Loucy (cell line): ENCODE measurements at regions not wholly inside any gene's neighbourhood (a gene's known extent, or its start where the extent isn't known, plus 50 kb on each side); places are given as distances from the start of the nearest gene placed in this dataset.

Experiments used
- H2AFZ ChIP-seq: fragments of 200-600 bp; sonication (generic); 2 replicates; pipeline ENCODE4 v1.6.0; 2016; ENCODE audit warnings: antibody characterized with exemption, mild to moderate bottlenecking, low read length, moderate library complexity
- H3F3A ChIP-seq: fragments of 200-600 bp; 2 replicates; pipeline ENCODE4 v1.6.0; 2016; ENCODE audit warnings: antibody characterized with exemption, low read depth, mild to moderate bottlenecking
- H3K27me3 ChIP-seq: fragments of 200-600 bp; sonication (generic); 2 replicates; pipeline ENCODE4 v1.6.1; 2014; ENCODE audit warnings: low read length, mild to moderate bottlenecking; ENCODE audit not compliant: insufficient read depth, poor library complexity, severe bottlenecking
- H3K36me3 ChIP-seq: fragments of 200-600 bp; sonication (generic); 2 replicates; pipeline ENCODE4 v1.6.1; 2016; ENCODE audit warnings: low read length; ENCODE audit not compliant: insufficient read depth
- H3K4me1 ChIP-seq: fragments of 200-600 bp; sonication (generic); 2 replicates; pipeline ENCODE4 v1.5.1; 2014; ENCODE audit warnings: low read length, mild to moderate bottlenecking; ENCODE audit not compliant: insufficient read depth, poor library complexity, severe bottlenecking
- H3K4me2 ChIP-seq: fragments of 200-600 bp; sonication (generic); 2 replicates; pipeline ENCODE4 v1.6.0; 2014; ENCODE audit warnings: antibody characterized with exemption, low read length, low read depth, mild to moderate bottlenecking; ENCODE audit not compliant: poor library complexity, severe bottlenecking
- H3K4me3 ChIP-seq: fragments of 200-600 bp; sonication (generic); 2 replicates; pipeline ENCODE4 v1.5.1; 2014; ENCODE audit warnings: low read length, mild to moderate bottlenecking, mixed read lengths; ENCODE audit not compliant: poor library complexity, severe bottlenecking
- H3K79me2 ChIP-seq: fragments of 200-600 bp; sonication (generic); 2 replicates; pipeline ENCODE4 v1.6.1; 2014; ENCODE audit warnings: low read length; ENCODE audit not compliant: insufficient read depth
- H3K9ac ChIP-seq: fragments of 200-600 bp; sonication (generic); 2 replicates; pipeline ENCODE4 v1.6.0; 2014; ENCODE audit warnings: mild to moderate bottlenecking, low read depth, low read length, moderate library complexity; ENCODE audit not compliant: poor library complexity, severe bottlenecking
- H3K9me2 ChIP-seq: fragments of 200-600 bp; sonication (generic); replicated peaks from 2 replicates; pipeline ENCODE4 v1.6.1; 2016; ENCODE audit warnings: low read depth, low read length, mixed read lengths
- H3K9me3 ChIP-seq: fragments of 200-600 bp; sonication (generic); 2 replicates; pipeline ENCODE4 v1.6.1; 2014; ENCODE audit warnings: mild to moderate bottlenecking, antibody characterized with exemption, low read length, low read depth; ENCODE audit not compliant: insufficient read depth
- H4K20me1 ChIP-seq: fragments of 200-600 bp; sonication (generic); 2 replicates; pipeline ENCODE4 v1.6.0; 2014; ENCODE audit warnings: antibody characterized with exemption, low read length, mild to moderate bottlenecking; ENCODE audit not compliant: insufficient read depth, poor library complexity, severe bottlenecking
- CTCF ChIP-seq: fragments of 200-600 bp; sonication (generic); conservative IDR thresholded peaks from 2 replicates; pipeline ENCODE4 v1.5.1; 2014; ENCODE audit warnings: mild to moderate bottlenecking, antibody characterized with exemption, low read length
- EZH2phosphoT487 ChIP-seq: fragments of 200-600 bp; IDR thresholded peaks from 2 replicates; pipeline ENCODE4 v1.6.1; 2018; ENCODE audit warnings: antibody characterized with exemption, mild to moderate bottlenecking, moderate library complexity, borderline replicate concordance

DNA sequence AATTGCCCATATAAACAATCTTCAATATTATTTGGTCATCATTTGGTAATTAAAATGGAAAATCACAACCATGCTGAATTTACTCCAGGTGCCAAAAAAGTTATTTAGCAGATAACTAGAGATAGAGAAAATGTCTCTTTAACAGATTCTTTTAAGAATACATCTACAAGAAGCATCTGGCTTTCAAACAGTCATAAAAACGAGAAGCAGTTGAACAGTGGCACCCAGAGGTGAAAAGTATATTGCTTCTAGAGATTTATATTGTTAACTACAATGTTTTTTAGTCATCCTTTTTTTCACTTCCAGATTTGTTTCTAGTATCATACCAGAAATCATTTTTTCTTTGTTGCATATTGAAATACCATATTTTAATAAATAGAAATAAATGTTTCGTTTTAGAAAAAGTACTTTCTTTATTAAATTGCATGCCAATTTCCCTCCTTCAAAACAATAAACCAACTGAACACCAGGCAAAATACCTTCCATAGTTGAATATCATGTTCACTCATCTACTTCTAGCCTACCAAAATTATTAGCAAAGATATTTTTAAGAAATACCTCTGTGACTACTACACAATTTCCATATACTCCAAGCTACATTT is 65.4 kb upstream of the HNRNPA3 start:
- Histone ChIP-seq H3K4me2 (peak overlapping the region; percentile 81), H3K27me3 (no peaks in the 10 kb centered on the region), H3K9me3 (no peaks in the 10 kb centered on the region), H4K20me1 (no peaks in the 10 kb centered on the region), H3K36me3 (no peaks in the 10 kb centered on the region), H3K9ac (no peak overlapping the region), H3K4me3 (no peak overlapping the region), H3K9me2 (no peaks in the 10 kb centered on the region), H3K79me2 (no peaks in the 10 kb centered on the region), H3F3A (no peaks in the 10 kb centered on the region), H3K4me1 (peaks cover 10% of the 10 kb centered on the region), H2AFZ (no peak overlapping the region)
- TF ChIP-seq EZH2phosphoT487 (no peak), CTCF (peak; percentile 73)

DNA sequence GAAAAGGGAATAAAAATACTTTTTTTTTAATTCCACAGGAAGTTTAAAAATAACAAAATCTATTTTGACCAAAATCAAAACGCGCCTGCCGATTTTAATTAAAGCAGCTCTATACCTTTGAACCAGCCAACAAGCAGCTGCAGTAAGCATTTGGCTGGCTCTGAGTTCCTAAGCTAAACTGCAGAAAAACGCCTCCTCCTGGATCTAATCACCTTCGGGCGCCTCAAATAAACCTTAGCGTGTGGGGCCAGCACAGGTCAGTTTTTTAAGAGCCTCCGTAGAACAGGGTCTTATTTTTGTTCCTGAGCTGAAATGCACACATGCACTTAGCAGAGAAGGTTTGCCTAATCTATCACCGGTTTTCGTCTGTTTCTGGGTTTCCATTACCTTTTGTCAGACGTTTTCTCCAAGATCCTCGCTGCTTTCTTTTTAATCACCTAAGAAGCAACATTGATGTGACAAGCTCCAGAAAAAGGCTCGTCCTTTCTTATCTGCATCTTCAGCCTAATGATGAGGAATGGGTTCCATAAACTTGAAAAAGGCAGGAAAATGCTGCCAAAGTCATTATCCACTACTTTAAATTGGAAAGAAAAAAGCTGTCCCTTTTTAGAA is 64.7 kb upstream of the HNRNPA3 start:
- H3K4me2 ChIP-seq = peak overlapping the region; percentile 81

DNA sequence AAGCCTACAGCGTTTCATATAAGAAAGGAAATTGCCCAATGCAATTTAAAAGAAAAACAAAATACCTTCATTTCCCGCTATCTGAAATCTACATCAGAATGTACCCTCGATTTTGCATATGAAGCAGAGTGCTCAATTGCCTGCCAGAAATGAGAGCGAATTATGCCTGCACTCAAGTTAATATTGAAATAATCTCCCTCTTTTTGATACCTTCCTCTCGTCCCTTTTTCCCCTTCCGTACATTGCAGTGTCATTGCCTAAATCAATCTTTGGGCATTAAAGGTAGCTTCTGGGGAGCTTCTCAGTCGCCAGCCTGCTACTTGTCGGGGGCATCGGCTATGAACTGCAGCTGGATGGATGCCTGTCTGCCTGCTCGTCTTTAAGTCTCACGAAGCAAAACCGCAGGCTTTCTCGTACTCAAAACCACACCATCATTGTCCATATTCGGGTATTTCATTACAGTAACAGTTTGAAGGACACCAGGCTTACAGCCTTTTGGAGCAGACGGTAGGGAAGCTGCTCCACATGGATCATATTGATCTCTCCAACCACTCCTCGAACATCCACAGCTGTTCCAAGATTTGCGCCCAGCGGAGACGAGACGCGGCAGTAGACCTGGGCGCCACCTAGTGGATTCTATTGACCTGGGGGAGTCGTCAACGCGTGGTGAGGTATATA is 64.0 kb upstream of the HNRNPA3 start:
- Histone ChIP-seq H2AFZ (peak overlapping the region; percentile 88), H3K4me3 (peak overlapping the region; percentile 76), H3K9ac (peak overlapping the region; percentile 7), H3K9me2 (no peaks in the 10 kb centered on the region), H3K27me3 (no peaks in the 10 kb centered on the region), H4K20me1 (no peaks in the 10 kb centered on the region), H3K36me3 (no peaks in the 10 kb centered on the region), H3K4me2 (peak overlapping the region; percentile 81), H3K79me2 (no peaks in the 10 kb centered on the region), H3F3A (no peaks in the 10 kb centered on the region), H3K9me3 (no peaks in the 10 kb centered on the region), H3K4me1 (peaks cover 10% of the 10 kb centered on the region)
- TF ChIP-seq EZH2phosphoT487 (no peak), CTCF (peak; percentile 96)

More for the DNA sequence above, 64.7 kb upstream of the HNRNPA3 start:
- peaks cover 10% of the 10 kb centered on the region for H3K4me1 ChIP-seq
- peak overlapping the region; percentile 7 for H3K9ac ChIP-seq
- no peaks in the 10 kb centered on the region for H3K9me3 ChIP-seq
- TF ChIP-seq EZH2phosphoT487 = no peak
- TF ChIP-seq CTCF = no peak
- H2AFZ ChIP-seq = peak overlapping the region; percentile 88
- no peaks in the 10 kb centered on the region for H3F3A ChIP-seq
- no peaks in the 10 kb centered on the region for H4K20me1 ChIP-seq
- H3K79me2 ChIP-seq = no peaks in the 10 kb centered on the region
- peak overlapping the region; percentile 76 for H3K4me3 ChIP-seq
- no peaks in the 10 kb centered on the region for H3K9me2 ChIP-seq
- no peaks in the 10 kb centered on the region for H3K27me3 ChIP-seq
- H3K36me3 ChIP-seq = no peaks in the 10 kb centered on the region
